Neuronal stem cell (in vitro differentiated cells): ENCODE measurements at regions not wholly inside any gene's neighbourhood (a gene's known extent, or its start where the extent isn't known, plus 50 kb on each side); places are given as distances from the start of the nearest gene placed in this dataset.

Experiments used
- DNase-seq: peaks from one replicate; pipeline ENCODE4 v3.0.0-alpha.2; 2013; ENCODE audit warnings: low spot score
- H2AFZ ChIP-seq: one replicate; pipeline ENCODE4 v1.6.1; 2013; ENCODE audit warnings: mild to moderate bottlenecking, low read length, inconsistent platforms
- H2AK5ac ChIP-seq: 2 replicates; pipeline ENCODE4 v1.6.1; 2013; ENCODE audit warnings: low read depth, mild to moderate bottlenecking, inconsistent platforms, low read length, moderate library complexity, mixed read lengths
- H2BK120ac ChIP-seq: 2 replicates; pipeline ENCODE4 v1.6.1; 2013; ENCODE audit warnings: low read depth, mild to moderate bottlenecking, inconsistent platforms, low read length, moderate library complexity, mixed read lengths
- H2BK12ac ChIP-seq: one replicate; pipeline ENCODE4 v1.6.1; 2013; ENCODE audit warnings: low read length, inconsistent platforms
- H2BK15ac ChIP-seq: 2 replicates; pipeline ENCODE4 v1.6.1; 2013; ENCODE audit warnings: mild to moderate bottlenecking, low read length, inconsistent platforms, mixed read lengths
- H2BK5ac ChIP-seq: one replicate; pipeline ENCODE4 v1.6.1; 2013; ENCODE audit warnings: inconsistent platforms, mild to moderate bottlenecking, low read length, moderate library complexity
- H3K14ac ChIP-seq: one replicate; pipeline ENCODE4 v1.6.1; 2013; ENCODE audit warnings: low read length, inconsistent platforms
- H3K18ac ChIP-seq: 2 replicates; pipeline ENCODE4 v1.6.1; 2013; ENCODE audit warnings: low read length, inconsistent platforms
- H3K23ac ChIP-seq: 2 replicates; pipeline ENCODE4 v1.6.1; 2013; ENCODE audit warnings: low read depth, mild to moderate bottlenecking, mixed read lengths, low read length, inconsistent platforms; ENCODE audit not compliant: poor library complexity
- H3K27ac ChIP-seq: replicated peaks from 3 replicates; pipeline ENCODE4 v1.5.1; 2013; ENCODE audit warnings: low read length, inconsistent platforms
- H3K27me3 ChIP-seq, 3 experiments: 2 replicates each; pipeline ENCODE4 v1.6.1; 2013; ENCODE audit warnings: low read length in 3 of 3, mild to moderate bottlenecking in 2 of 3, inconsistent platforms in 1 of 3, low read depth in 1 of 3, mixed read lengths in 1 of 3, moderate library complexity in 1 of 3; ENCODE audit not compliant: control insufficient read depth in 3 of 3, insufficient read depth in 3 of 3
- H3K36me3 ChIP-seq, 2 donors: replicated peaks in 1 of 2; 2 replicates each; pipeline ENCODE4 v1.6.1; 2013; ENCODE audit warnings: low read length in 2 of 2; ENCODE audit not compliant: control insufficient read depth in 2 of 2, insufficient read depth in 2 of 2
- H3K4ac ChIP-seq: 2 replicates; pipeline ENCODE4 v1.6.1; 2013; ENCODE audit warnings: inconsistent platforms, mild to moderate bottlenecking, low read length, moderate library complexity
- H3K4me1 ChIP-seq, 2 donors: 1 replicate in 1 of 2; 2 replicates in 1 of 2; pipeline ENCODE4 v1.6.1; 2013; ENCODE audit warnings: low read length in 2 of 2, low read depth in 1 of 2; ENCODE audit not compliant: control insufficient read depth in 2 of 2, insufficient read depth in 1 of 2
- H3K4me2 ChIP-seq: one replicate; pipeline ENCODE4 v1.6.1; 2013; ENCODE audit warnings: mild to moderate bottlenecking, low read length, inconsistent platforms; ENCODE audit not compliant: insufficient read depth, poor library complexity, severe bottlenecking
- H3K4me3 ChIP-seq, 2 donors: 2 replicates each; pipeline ENCODE4 v1.5.1; 2013; ENCODE audit warnings: low read length in 2 of 2, mild to moderate bottlenecking in 2 of 2, inconsistent platforms in 1 of 2, moderate library complexity in 1 of 2
- H3K79me1 ChIP-seq: one replicate; pipeline ENCODE4 v1.6.1; 2013; ENCODE audit warnings: low read depth, mild to moderate bottlenecking, inconsistent platforms, low read length, moderate library complexity
- H3K9ac ChIP-seq: one replicate; pipeline ENCODE4 v1.6.1; 2013; ENCODE audit warnings: mild to moderate bottlenecking, low read depth, low read length, inconsistent platforms; ENCODE audit not compliant: poor library complexity
- H3K9me3 ChIP-seq, 2 donors: replicated peaks in 1 of 2; 2 replicates each; pipeline versions ENCODE3 to v1.6.1; 2013; ENCODE audit warnings: low read length in 2 of 2, mild to moderate bottlenecking in 2 of 2, inconsistent platforms in 1 of 2, low read depth in 1 of 2, mixed read lengths in 1 of 2, moderate library complexity in 1 of 2; ENCODE audit not compliant: control insufficient read depth in 2 of 2, insufficient read depth in 1 of 2
- H4K8ac ChIP-seq: one replicate; pipeline ENCODE4 v1.6.1; 2013; ENCODE audit warnings: low read depth, mild to moderate bottlenecking, inconsistent platforms, low read length, moderate library complexity
- H4K91ac ChIP-seq: one replicate; pipeline ENCODE4 v1.6.1; 2013; ENCODE audit warnings: low read length, low read depth, mild to moderate bottlenecking, inconsistent platforms; ENCODE audit not compliant: poor library complexity
- WGBS, 2 donors: extraction: QIAGEN DNeasy Blood & Tissue Kit; methylation state at CpG; one replicate each; pipeline ENCODE4 v1.1.7; 2013; ENCODE audit warnings: missing lambda C conversion rate in 2 of 2, mixed read lengths in 1 of 2; ENCODE audit not compliant: insufficient read length in 2 of 2, insufficient replicate concordance in 1 of 2; ENCODE audit errors: extremely low coverage in 2 of 2; 5-methylcytosine and 5-hydroxymethylcytosine counted together

GRCh38 chr4:162403419-162403818 lies 239.6 kb upstream of the FSTL5 start:
- no peak overlapping the region for H3K27ac ChIP-seq
- no peaks in the 10 kb centered on the region for H3K79me1 ChIP-seq
- H4K8ac ChIP-seq, result no peak overlapping the region
- H3K36me3 ChIP-seq, result no peaks in the 10 kb centered on the region
- no CpG with 5 or more reads among the region's 2 CpGs for WGBS, 2 donors
- peaks cover 0 to 2% of the 10 kb centered on the region in 2 donors for H3K9me3 ChIP-seq
- no peak overlapping the region for H3K14ac ChIP-seq
- H3K4me3 ChIP-seq, result no peak overlapping the region
- H3K4me2 ChIP-seq, result no peak overlapping the region
- no peak overlapping the region for H3K18ac ChIP-seq
- no peak overlapping the region for H2AK5ac ChIP-seq
- no peak overlapping the region for H2BK120ac ChIP-seq
- no peak overlapping the region for H2BK15ac ChIP-seq
- H4K91ac ChIP-seq, result no peak overlapping the region
- no peak overlapping the region for H2BK5ac ChIP-seq
- peaks cover 0 to 4% of the 10 kb centered on the region in 2 donors for H3K4me1 ChIP-seq
- DNase-seq, result no peak
- H2BK12ac ChIP-seq, result no peak overlapping the region
- H3K4ac ChIP-seq, result no peak overlapping the region
- H3K27me3 ChIP-seq, result no peaks in the 10 kb centered on the region
- no peak overlapping the region for H3K23ac ChIP-seq
- H2AFZ ChIP-seq, result peak overlapping the region; percentile 85
- H3K9ac ChIP-seq, result no peak overlapping the region

DNA sequence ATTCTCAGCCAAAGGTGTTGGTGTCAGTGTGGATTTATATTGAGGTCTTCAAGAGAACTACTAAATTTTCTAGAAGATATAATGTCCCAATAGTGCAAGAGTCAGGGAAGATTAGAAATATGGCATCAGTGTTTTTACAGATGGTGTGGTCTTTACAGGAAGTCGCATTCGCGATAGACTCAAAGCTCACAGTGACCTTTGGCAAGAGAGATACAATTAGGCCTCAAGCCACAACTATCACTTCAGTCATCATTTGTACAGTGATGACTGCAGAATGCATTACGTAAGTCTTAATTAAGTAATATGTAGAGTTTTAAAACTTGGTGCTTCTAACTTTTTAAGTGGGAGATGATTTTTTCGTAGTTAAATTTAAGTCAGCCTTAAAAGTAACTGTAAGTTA lies 237.2 kb upstream of the FSTL5 start:
- no peak overlapping the region for H2BK15ac ChIP-seq
- no peak overlapping the region for H3K4me3 ChIP-seq
- peak overlapping the region; percentile 33 for H2AFZ ChIP-seq
- no peaks in the 10 kb centered on the region for H3K79me1 ChIP-seq
- H2BK5ac ChIP-seq, result no peak overlapping the region
- H3K9ac ChIP-seq, result no peak overlapping the region
- no peak overlapping the region for H4K91ac ChIP-seq
- peaks cover 0 to 4% of the 10 kb centered on the region in 2 donors for H3K4me1 ChIP-seq
- H2AK5ac ChIP-seq, result no peak overlapping the region
- H3K4ac ChIP-seq, result no peak overlapping the region
- no peak overlapping the region for H3K18ac ChIP-seq
- H3K9me3 ChIP-seq, result no peaks in the 10 kb centered on the region
- H3K27me3 ChIP-seq, result no peaks in the 10 kb centered on the region
- no peak overlapping the region for H3K4me2 ChIP-seq
- DNase-seq, result no peak
- H2BK120ac ChIP-seq, result no peak overlapping the region
- no peak overlapping the region for H3K23ac ChIP-seq
- no peak overlapping the region for H4K8ac ChIP-seq
- H3K27ac ChIP-seq, result no peak overlapping the region
- WGBS, 2 donors, result 100% methylated on average over 1 of the region's 5 CpGs; no CpG with 5 or more reads in 1 of the 2 donors
- H3K36me3 ChIP-seq, result no peaks in the 10 kb centered on the region
- H2BK12ac ChIP-seq, result no peak overlapping the region
- no peak overlapping the region for H3K14ac ChIP-seq

DNA sequence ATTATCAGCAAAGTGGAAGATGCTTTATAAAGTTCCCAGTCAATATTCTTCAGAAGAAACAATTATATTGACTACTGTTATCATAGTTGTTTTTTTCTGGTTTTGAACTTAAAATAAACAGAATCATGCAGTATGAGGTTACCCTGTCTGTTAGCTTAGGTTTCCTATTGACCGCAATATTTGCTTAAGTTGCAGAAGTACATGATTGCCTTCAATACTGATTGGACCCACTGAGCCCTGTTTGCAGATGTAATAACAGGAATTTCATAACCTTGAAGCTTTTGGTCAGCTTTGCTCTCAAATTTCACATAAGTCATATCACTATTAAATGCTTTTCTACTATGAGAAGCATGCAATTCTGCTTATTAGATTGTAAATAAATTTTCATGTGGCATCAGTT lies 229.1 kb upstream of the FSTL5 start:
- no peak for DNase-seq
- H3K4ac ChIP-seq, result no peak overlapping the region
- H3K9ac ChIP-seq, result no peak overlapping the region
- H3K79me1 ChIP-seq, result no peaks in the 10 kb centered on the region
- no peaks in the 10 kb centered on the region for H3K9me3 ChIP-seq
- H2BK12ac ChIP-seq, result no peak overlapping the region
- no peak overlapping the region for H2AK5ac ChIP-seq
- no peak overlapping the region for H3K14ac ChIP-seq
- H3K4me3 ChIP-seq, result no peak overlapping the region
- H3K27me3 ChIP-seq, result no peaks in the 10 kb centered on the region
- no CpG with 5 or more reads among the region's 1 CpG for WGBS, 2 donors
- H4K91ac ChIP-seq, result no peak overlapping the region
- H4K8ac ChIP-seq, result no peak overlapping the region
- H3K36me3 ChIP-seq, result no peaks in the 10 kb centered on the region
- no peaks in the 10 kb centered on the region for H3K4me1 ChIP-seq
- H2AFZ ChIP-seq, result no peak overlapping the region
- H2BK5ac ChIP-seq, result no peak overlapping the region
- H2BK120ac ChIP-seq, result no peak overlapping the region
- H3K27ac ChIP-seq, result no peak overlapping the region
- no peak overlapping the region for H2BK15ac ChIP-seq
- no peak overlapping the region for H3K23ac ChIP-seq
- no peak overlapping the region for H3K18ac ChIP-seq
- no peak overlapping the region for H3K4me2 ChIP-seq

GRCh38 chr4:162366146-162366545 lies 202.3 kb upstream of the FSTL5 start:
- Histone ChIP-seq H4K8ac (no peak overlapping the region), H3K23ac (no peak overlapping the region), H3K4ac (no peak overlapping the region), H3K36me3 (no peaks in the 10 kb centered on the region), H3K9me3 (no peaks in the 10 kb centered on the region), H2AK5ac (no peak overlapping the region), H2BK120ac (no peak overlapping the region), H3K9ac (no peak overlapping the region), H2BK15ac (no peak overlapping the region), H3K4me3 (no peak overlapping the region), H3K4me1 (peaks cover 3 to 17% of the 10 kb centered on the region in 2 donors), H4K91ac (no peak overlapping the region), H2BK5ac (no peak overlapping the region), H3K27ac (no peak overlapping the region), H3K18ac (no peak overlapping the region), H3K4me2 (no peak overlapping the region), H3K27me3 (no peaks in the 10 kb centered on the region), H2BK12ac (no peak overlapping the region), H2AFZ (no peak overlapping the region), H3K79me1 (no peaks in the 10 kb centered on the region), H3K14ac (no peak overlapping the region)
- no peak for DNase-seq
